H1 (cell line): ENCODE measurements at regions not wholly inside any gene's neighbourhood (a gene's known extent, or its start where the extent isn't known, plus 50 kb on each side); places are given as distances from the start of the nearest gene placed in this dataset.

Experiments used
- CEBPB ChIP-seq: IDR thresholded peaks from 2 replicates; pipeline ENCODE4 v1.6.1; 2012; ENCODE audit warnings: low read depth, low read length
- EZH2 ChIP-seq: fragments of 200-600 bp; sonication (generic); IDR thresholded peaks from 2 replicates; pipeline ENCODE4 v1.7.1; 2012; ENCODE audit warnings: low read depth, mild to moderate bottlenecking, moderate library complexity, low read length, inconsistent platforms; ENCODE audit not compliant: severe bottlenecking
- POLR2A ChIP-seq, 2 experiments: IDR thresholded peaks; 1 replicate in 1 of 2; 2 replicates in 1 of 2; pipeline ENCODE4 v1.6.1; 2011; ENCODE audit warnings: low read depth in 2 of 2, low read length in 2 of 2, mild to moderate bottlenecking in 2 of 2; ENCODE audit errors: control extremely low read depth in 1 of 2
- POLR2AphosphoS5 ChIP-seq: IDR thresholded peaks from 2 replicates; pipeline ENCODE4 v1.6.1; 2011; ENCODE audit warnings: low read depth, low read length
- SP2 ChIP-seq: IDR thresholded peaks from 2 replicates; pipeline ENCODE4 v1.6.1; 2012; ENCODE audit warnings: mild to moderate bottlenecking, low read length, inconsistent platforms
- TF ChIP-seq, protein P1 (sequence below), 3 experiments: IDR thresholded peaks; 1 replicate in 2 of 3; 2 replicates in 1 of 3; pipeline versions ENCODE4 v1.5.1 to v1.6.1; 2011; ENCODE audit warnings: low read length in 3 of 3, mild to moderate bottlenecking in 3 of 3, inconsistent platforms in 2 of 3, low read depth in 1 of 3, moderate library complexity in 1 of 3; ENCODE audit not compliant: insufficient read depth in 1 of 3; ENCODE audit errors: control extremely low read depth in 1 of 3

DNA sequence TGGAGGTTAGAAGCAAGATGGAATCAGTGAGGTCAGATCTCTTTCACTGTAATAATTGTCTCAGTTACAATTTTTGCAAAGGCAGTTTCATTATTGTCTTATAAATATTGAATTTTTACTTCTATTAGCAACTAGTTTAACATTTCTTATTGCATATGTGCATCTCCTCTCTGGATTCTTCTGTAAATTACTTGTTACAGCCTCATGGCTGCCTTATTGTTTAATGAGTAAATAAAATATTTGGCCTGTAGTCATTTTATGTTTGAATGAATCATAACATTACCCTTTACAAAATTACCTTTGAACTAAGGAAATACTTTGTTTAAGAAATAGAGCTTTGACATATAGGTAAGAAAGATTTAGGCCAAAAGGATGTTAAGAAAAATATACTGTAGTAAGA lies 212.4 kb downstream of the SLITRK6 start:
- TF ChIP-seq POLR2AphosphoS5 = no peak
- TF ChIP-seq CEBPB = no peak
- no peak for TF ChIP-seq POLR2A (IDR thresholded peaks at IDR 0.05; ENCODE audit: control extremely low read depth in 1 of 2, low read depth in 2 of 2, low read length in 2 of 2)
- TF ChIP-seq, protein P1, sequence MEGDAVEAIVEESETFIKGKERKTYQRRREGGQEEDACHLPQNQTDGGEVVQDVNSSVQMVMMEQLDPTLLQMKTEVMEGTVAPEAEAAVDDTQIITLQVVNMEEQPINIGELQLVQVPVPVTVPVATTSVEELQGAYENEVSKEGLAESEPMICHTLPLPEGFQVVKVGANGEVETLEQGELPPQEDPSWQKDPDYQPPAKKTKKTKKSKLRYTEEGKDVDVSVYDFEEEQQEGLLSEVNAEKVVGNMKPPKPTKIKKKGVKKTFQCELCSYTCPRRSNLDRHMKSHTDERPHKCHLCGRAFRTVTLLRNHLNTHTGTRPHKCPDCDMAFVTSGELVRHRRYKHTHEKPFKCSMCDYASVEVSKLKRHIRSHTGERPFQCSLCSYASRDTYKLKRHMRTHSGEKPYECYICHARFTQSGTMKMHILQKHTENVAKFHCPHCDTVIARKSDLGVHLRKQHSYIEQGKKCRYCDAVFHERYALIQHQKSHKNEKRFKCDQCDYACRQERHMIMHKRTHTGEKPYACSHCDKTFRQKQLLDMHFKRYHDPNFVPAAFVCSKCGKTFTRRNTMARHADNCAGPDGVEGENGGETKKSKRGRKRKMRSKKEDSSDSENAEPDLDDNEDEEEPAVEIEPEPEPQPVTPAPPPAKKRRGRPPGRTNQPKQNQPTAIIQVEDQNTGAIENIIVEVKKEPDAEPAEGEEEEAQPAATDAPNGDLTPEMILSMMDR (IDR thresholded peaks at IDR 0.05; ENCODE audit: control extremely low read depth in 1 of 3, insufficient read depth in 1 of 3, low read depth in 1 of 3, low read length in 3 of 3) = no peak
- TF ChIP-seq SP2 = no peak
- no peak for TF ChIP-seq EZH2
